ENCODE measurements at regions not wholly inside any gene's neighbourhood (a gene's known extent, or its start where the extent isn't known, plus 50 kb on each side); places are given as distances from the start of the nearest gene placed in this dataset.

GRCh38 chr6:4588163-4588562 lies 188.0 kb upstream of the CDYL start:
- DNase-seq (ENCODE audit: low spot score): no peak

- no peak for DNase-seq (ENCODE audit: low spot score)
Observed at GRCh38 chr6:4587171-4587570, 189.0 kb upstream of the CDYL start.

- no peak for DNase-seq (ENCODE audit: low spot score)
Observed at GRCh38 chr6:4586469-4586859, 189.7 kb upstream of the CDYL start.

- no peak for DNase-seq (ENCODE audit: low spot score)
Observed at GRCh38 chr6:4585682-4586468, 190.3 kb upstream of the CDYL start.

- DNase-seq (ENCODE audit: low spot score): no peak
Observed at GRCh38 chr6:4584801-4585200, 191.4 kb upstream of the CDYL start.

GRCh38 chr6:4582506-4583417 lies 193.4 kb upstream of the CDYL start:
- no peak for DNase-seq (ENCODE audit: low spot score)

GRCh38 chr6:4581468-4582385 lies 194.5 kb upstream of the CDYL start:
- no peak for DNase-seq (ENCODE audit: low spot score)

- no peak for DNase-seq (ENCODE audit: low spot score)
Observed at GRCh38 chr6:4580361-4580760, 195.8 kb upstream of the CDYL start.

GRCh38 chr6:4577406-4577805 lies 198.8 kb upstream of the CDYL start:
- no peak for DNase-seq (ENCODE audit: low spot score)

- DNase-seq (ENCODE audit: low spot score): no peak
Observed at GRCh38 chr6:4575714-4576113, 200.5 kb upstream of the CDYL start.

GRCh38 chr6:4574007-4574406 lies 202.2 kb upstream of the CDYL start:
- DNase-seq (ENCODE audit: low spot score): no peak

- DNase-seq (ENCODE audit: low spot score): no peak
Observed at GRCh38 chr6:4571011-4571410, 205.2 kb upstream of the CDYL start.

- no peak for DNase-seq (ENCODE audit: low spot score)
Observed at GRCh38 chr6:4568138-4568537, 208.1 kb upstream of the CDYL start.

GRCh38 chr6:4567141-4567540 lies 209.1 kb upstream of the CDYL start:
- no peak for DNase-seq (ENCODE audit: low spot score)

GRCh38 chr6:4565301-4566250 lies 210.6 kb upstream of the CDYL start:
- DNase-seq (ENCODE audit: low spot score): no peak

- no peak for DNase-seq (ENCODE audit: low spot score)
Observed at GRCh38 chr6:4564801-4565271, 211.4 kb upstream of the CDYL start.

- DNase-seq (ENCODE audit: low spot score): no peak
Observed at GRCh38 chr6:4563877-4564276, 212.3 kb upstream of the CDYL start.

- DNase-seq (ENCODE audit: low spot score): no peak
Observed at GRCh38 chr6:4563156-4563555, 213.0 kb upstream of the CDYL start.

GRCh38 chr6:4561773-4562400 lies 214.3 kb upstream of the CDYL start:
- DNase-seq (ENCODE audit: low spot score): no peak

- no peak for DNase-seq (ENCODE audit: low spot score)
Observed at GRCh38 chr6:4561078-4561435, 215.1 kb upstream of the CDYL start.

All from SK-N-DZ (cell line).